ENCODE measurements at regions not wholly inside any gene's neighbourhood (a gene's known extent, or its start where the extent isn't known, plus 50 kb on each side); places are given as distances from the start of the nearest gene placed in this dataset.

DNA sequence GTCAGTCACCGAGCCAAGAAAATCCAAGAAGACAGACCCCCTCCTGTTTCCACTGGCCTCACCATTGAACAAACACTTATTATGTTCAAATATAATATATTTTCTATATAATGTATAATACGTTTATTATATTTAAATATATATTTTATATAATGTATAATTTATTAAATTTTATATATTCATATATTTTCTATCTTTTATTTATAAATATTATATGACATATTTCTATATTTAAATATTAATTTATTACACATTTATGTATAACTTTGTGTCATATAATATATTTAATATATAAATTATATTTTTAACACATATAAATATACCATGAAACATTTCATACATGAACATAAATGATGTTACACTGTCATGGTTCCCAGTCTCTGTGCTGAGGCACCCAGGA is 60.9 kb upstream of the RMDN2 start:
- TF ChIP-seq, protein P1, sequence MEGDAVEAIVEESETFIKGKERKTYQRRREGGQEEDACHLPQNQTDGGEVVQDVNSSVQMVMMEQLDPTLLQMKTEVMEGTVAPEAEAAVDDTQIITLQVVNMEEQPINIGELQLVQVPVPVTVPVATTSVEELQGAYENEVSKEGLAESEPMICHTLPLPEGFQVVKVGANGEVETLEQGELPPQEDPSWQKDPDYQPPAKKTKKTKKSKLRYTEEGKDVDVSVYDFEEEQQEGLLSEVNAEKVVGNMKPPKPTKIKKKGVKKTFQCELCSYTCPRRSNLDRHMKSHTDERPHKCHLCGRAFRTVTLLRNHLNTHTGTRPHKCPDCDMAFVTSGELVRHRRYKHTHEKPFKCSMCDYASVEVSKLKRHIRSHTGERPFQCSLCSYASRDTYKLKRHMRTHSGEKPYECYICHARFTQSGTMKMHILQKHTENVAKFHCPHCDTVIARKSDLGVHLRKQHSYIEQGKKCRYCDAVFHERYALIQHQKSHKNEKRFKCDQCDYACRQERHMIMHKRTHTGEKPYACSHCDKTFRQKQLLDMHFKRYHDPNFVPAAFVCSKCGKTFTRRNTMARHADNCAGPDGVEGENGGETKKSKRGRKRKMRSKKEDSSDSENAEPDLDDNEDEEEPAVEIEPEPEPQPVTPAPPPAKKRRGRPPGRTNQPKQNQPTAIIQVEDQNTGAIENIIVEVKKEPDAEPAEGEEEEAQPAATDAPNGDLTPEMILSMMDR (IDR thresholded peaks at IDR 0.05 in 8 of 11, conservative IDR thresholded peaks at IDR 0.05 in 3 of 11) = no peak
- TF ChIP-seq POLR2AphosphoS5 (IDR thresholded peaks at IDR 0.05) = no peak
